ENCODE measurements at regions not wholly inside any gene's neighbourhood (a gene's known extent, or its start where the extent isn't known, plus 50 kb on each side); places are given as distances from the start of the nearest gene placed in this dataset.

- Histone ChIP-seq H3K4me3 (ENCODE audit: low read depth, low read length) (no peak overlapping the region), H3K27me3 (ENCODE audit: control insufficient read depth, insufficient read depth, low read length) (no peaks in the 10 kb centered on the region), H3K36me3 (ENCODE audit: control insufficient read depth, insufficient read depth, low read length) (no peaks in the 10 kb centered on the region), H3K9me3 (ENCODE audit: control insufficient read depth, insufficient read depth, low read length) (no peaks in the 10 kb centered on the region), H3K4me1 (ENCODE audit: control insufficient read depth, insufficient read depth, low read length) (no peaks in the 10 kb centered on the region), H3K27ac (ENCODE audit: low read depth, low read length) (no peak overlapping the region)
- WGBS (ENCODE audit: insufficient coverage) = no CpG with 5 or more reads among the region's 3 CpGs
- no peak for DNase-seq (ENCODE audit: low read depth in 4 of 6, low spot score in 6 of 6)
These were observed 408.3 kb downstream of the PDHA2 start for GRCh38 chr4:96248225-96248624.

DNA sequence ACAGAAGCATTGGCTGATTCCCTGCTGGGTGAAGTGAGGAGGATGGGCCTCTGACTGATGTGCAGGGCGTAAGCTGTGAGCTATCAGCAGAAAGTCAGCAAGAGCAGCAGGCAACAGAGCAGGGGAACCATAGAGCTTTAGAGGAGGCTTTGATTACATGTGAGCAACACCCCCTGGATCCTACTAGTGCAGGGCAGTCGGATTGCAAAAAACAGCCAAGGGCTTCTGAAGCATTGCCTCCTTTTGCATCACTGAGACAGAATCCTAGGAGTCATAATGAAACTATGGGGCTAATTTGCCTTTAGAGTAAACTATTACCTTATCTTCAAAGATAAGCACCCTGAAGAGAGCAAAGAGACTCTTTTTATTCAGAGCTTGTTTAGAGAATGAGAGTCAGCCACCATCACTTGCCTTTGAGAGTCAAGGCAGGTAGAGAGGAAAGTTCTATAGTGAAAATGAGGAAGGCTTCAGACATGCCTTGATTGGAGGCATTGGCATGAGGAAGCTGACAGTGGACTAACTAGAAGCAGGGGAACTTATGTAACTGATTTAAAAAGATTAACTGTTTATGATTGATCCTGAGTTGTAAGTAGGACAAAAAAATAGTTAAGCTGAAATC is 420.3 kb downstream of the PDHA2 start:
- H3K4me3 ChIP-seq (ENCODE audit: low read depth, low read length) = no peak overlapping the region
- H3K27me3 ChIP-seq (ENCODE audit: control insufficient read depth, insufficient read depth, low read length) = no peaks in the 10 kb centered on the region
- no peaks in the 10 kb centered on the region for H3K36me3 ChIP-seq (ENCODE audit: control insufficient read depth, insufficient read depth, low read length)
- peak in 1 of 6 donors; percentile 42 for DNase-seq (ENCODE audit: low read depth in 4 of 6, low spot score in 6 of 6)
- no peaks in the 10 kb centered on the region for H3K4me1 ChIP-seq (ENCODE audit: control insufficient read depth, insufficient read depth, low read length)
- 80% methylated on average over 1 of the region's 2 CpGs for WGBS (ENCODE audit: insufficient coverage)
- no peaks in the 10 kb centered on the region for H3K9me3 ChIP-seq (ENCODE audit: control insufficient read depth, insufficient read depth, low read length)
- H3K27ac ChIP-seq (ENCODE audit: low read depth, low read length) = no peak overlapping the region

GRCh38 chr4:96262057-96262456 is 422.2 kb downstream of the PDHA2 start:
- DNase-seq (ENCODE audit: low read depth in 4 of 6, low spot score in 6 of 6) = no peak
- no peaks in the 10 kb centered on the region for H3K27me3 ChIP-seq (ENCODE audit: control insufficient read depth, insufficient read depth, low read length)
- WGBS (ENCODE audit: insufficient coverage) = 80% methylated on average over 3 of the region's 5 CpGs

GRCh38 chr4:96263291-96263690 is 423.4 kb downstream of the PDHA2 start:
- Histone ChIP-seq H3K36me3 (ENCODE audit: control insufficient read depth, insufficient read depth, low read length) (no peaks in the 10 kb centered on the region), H3K4me3 (ENCODE audit: low read depth, low read length) (no peak overlapping the region), H3K27me3 (ENCODE audit: control insufficient read depth, insufficient read depth, low read length) (no peaks in the 10 kb centered on the region), H3K9me3 (ENCODE audit: control insufficient read depth, insufficient read depth, low read length) (no peaks in the 10 kb centered on the region), H3K27ac (ENCODE audit: low read depth, low read length) (no peak overlapping the region), H3K4me1 (ENCODE audit: control insufficient read depth, insufficient read depth, low read length) (no peaks in the 10 kb centered on the region)
- no CpG with 5 or more reads among the region's 1 CpG for WGBS (ENCODE audit: insufficient coverage)
- peak in 1 of 6 donors; percentile 65 for DNase-seq (ENCODE audit: low read depth in 4 of 6, low spot score in 6 of 6)

More at GRCh38 chr4:96262057-96262456, 422.2 kb downstream of the PDHA2 start:
- no peaks in the 10 kb centered on the region for H3K4me1 ChIP-seq (ENCODE audit: control insufficient read depth, insufficient read depth, low read length)
- no peaks in the 10 kb centered on the region for H3K36me3 ChIP-seq (ENCODE audit: control insufficient read depth, insufficient read depth, low read length)
- H3K27ac ChIP-seq (ENCODE audit: low read depth, low read length) = no peak overlapping the region
- H3K9me3 ChIP-seq (ENCODE audit: control insufficient read depth, insufficient read depth, low read length) = no peaks in the 10 kb centered on the region
- no peak overlapping the region for H3K4me3 ChIP-seq (ENCODE audit: low read depth, low read length)

DNA sequence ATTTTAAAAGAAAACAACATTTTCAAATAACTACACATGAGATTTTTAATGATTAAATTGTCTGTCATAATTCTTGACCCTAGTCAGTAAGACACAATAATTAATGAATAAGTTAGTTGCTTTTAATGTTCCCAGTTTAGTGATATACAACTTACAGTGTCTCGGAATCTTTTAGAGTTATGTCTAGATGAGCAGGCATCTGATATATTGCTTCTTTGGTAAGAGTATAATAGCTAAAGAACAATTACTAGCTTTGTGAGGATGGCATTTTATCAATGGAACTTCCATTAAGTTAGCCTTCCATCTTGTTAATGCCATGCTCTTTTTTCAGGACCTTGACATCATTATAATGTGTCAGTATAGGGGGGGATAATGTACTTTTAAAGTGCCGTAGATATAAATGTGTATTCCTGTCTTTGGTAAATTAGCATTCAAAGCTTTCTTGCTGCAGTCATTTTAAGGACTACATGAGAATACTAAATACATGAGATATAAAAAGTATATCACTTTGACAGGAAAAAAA is 425.1 kb downstream of the PDHA2 start:
- no peaks in the 10 kb centered on the region for H3K4me1 ChIP-seq (ENCODE audit: control insufficient read depth, insufficient read depth, low read length)
- H3K27ac ChIP-seq (ENCODE audit: low read depth, low read length) = no peak overlapping the region
- no peaks in the 10 kb centered on the region for H3K36me3 ChIP-seq (ENCODE audit: control insufficient read depth, insufficient read depth, low read length)
- peak in 1 of 6 donors; percentile 48 for DNase-seq (ENCODE audit: low read depth in 4 of 6, low spot score in 6 of 6)
- H3K9me3 ChIP-seq (ENCODE audit: control insufficient read depth, insufficient read depth, low read length) = no peaks in the 10 kb centered on the region
- no peaks in the 10 kb centered on the region for H3K27me3 ChIP-seq (ENCODE audit: control insufficient read depth, insufficient read depth, low read length)
- no peak overlapping the region for H3K4me3 ChIP-seq (ENCODE audit: low read depth, low read length)
- WGBS (ENCODE audit: insufficient coverage) = no CpG with 5 or more reads among the region's 2 CpGs

DNA sequence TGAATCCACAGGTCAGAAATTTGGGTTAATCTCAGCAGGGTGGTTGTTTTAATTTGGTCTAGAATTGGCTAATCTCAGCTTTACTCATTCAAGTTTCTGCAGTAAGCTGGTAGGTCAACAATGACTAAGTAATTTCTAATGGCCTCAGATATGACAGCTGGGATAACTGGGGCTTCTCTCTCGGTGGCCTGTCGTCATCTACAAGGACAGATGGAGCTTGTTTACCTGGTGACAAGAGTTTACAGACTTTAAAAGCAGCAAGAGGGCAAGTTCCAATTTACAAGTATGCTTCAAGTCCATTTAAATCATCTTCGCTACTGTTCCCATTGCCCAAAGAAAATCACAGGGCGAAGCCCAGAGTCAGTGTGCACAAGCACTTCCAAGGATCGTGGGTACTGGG is 453.9 kb downstream of the PDHA2 start:
- Histone ChIP-seq H3K36me3 (ENCODE audit: control insufficient read depth, insufficient read depth, low read length) (no peaks in the 10 kb centered on the region), H3K4me3 (ENCODE audit: low read depth, low read length) (no peak overlapping the region), H3K4me1 (ENCODE audit: control insufficient read depth, insufficient read depth, low read length) (no peaks in the 10 kb centered on the region), H3K27me3 (ENCODE audit: control insufficient read depth, insufficient read depth, low read length) (no peaks in the 10 kb centered on the region), H3K27ac (ENCODE audit: low read depth, low read length) (no peak overlapping the region), H3K9me3 (ENCODE audit: control insufficient read depth, insufficient read depth, low read length) (no peaks in the 10 kb centered on the region)
- WGBS (ENCODE audit: insufficient coverage) = 80% methylated on average over 1 of the region's 5 CpGs
- DNase-seq (ENCODE audit: low read depth in 4 of 6, low spot score in 6 of 6) = no peak

GRCh38 chr4:96295143-96295741 is 455.3 kb downstream of the PDHA2 start:
- Histone ChIP-seq H3K27me3 (ENCODE audit: control insufficient read depth, insufficient read depth, low read length) (no peaks in the 10 kb centered on the region), H3K36me3 (ENCODE audit: control insufficient read depth, insufficient read depth, low read length) (no peaks in the 10 kb centered on the region), H3K27ac (ENCODE audit: low read depth, low read length) (no peak overlapping the region), H3K9me3 (ENCODE audit: control insufficient read depth, insufficient read depth, low read length) (no peaks in the 10 kb centered on the region), H3K4me3 (ENCODE audit: low read depth, low read length) (no peak overlapping the region), H3K4me1 (ENCODE audit: control insufficient read depth, insufficient read depth, low read length) (no peaks in the 10 kb centered on the region)
- peak in 1 of 6 donors; percentile 27 for DNase-seq (ENCODE audit: low read depth in 4 of 6, low spot score in 6 of 6)
- no CpG with 5 or more reads among the region's 4 CpGs for WGBS (ENCODE audit: insufficient coverage)

- Histone ChIP-seq H3K27me3 (ENCODE audit: control insufficient read depth, insufficient read depth, low read length) (no peaks in the 10 kb centered on the region), H3K27ac (ENCODE audit: low read depth, low read length) (no peak overlapping the region), H3K4me3 (ENCODE audit: low read depth, low read length) (no peak overlapping the region), H3K9me3 (ENCODE audit: control insufficient read depth, insufficient read depth, low read length) (no peaks in the 10 kb centered on the region), H3K36me3 (ENCODE audit: control insufficient read depth, insufficient read depth, low read length) (no peaks in the 10 kb centered on the region), H3K4me1 (ENCODE audit: control insufficient read depth, insufficient read depth, low read length) (no peaks in the 10 kb centered on the region)
- no CpG with 5 or more reads among the region's 3 CpGs for WGBS (ENCODE audit: insufficient coverage)
- peak in 1 of 6 donors; percentile 12 for DNase-seq (ENCODE audit: low read depth in 4 of 6, low spot score in 6 of 6)
These were observed 461.8 kb downstream of the PDHA2 start for GRCh38 chr4:96301715-96302114.

DNA sequence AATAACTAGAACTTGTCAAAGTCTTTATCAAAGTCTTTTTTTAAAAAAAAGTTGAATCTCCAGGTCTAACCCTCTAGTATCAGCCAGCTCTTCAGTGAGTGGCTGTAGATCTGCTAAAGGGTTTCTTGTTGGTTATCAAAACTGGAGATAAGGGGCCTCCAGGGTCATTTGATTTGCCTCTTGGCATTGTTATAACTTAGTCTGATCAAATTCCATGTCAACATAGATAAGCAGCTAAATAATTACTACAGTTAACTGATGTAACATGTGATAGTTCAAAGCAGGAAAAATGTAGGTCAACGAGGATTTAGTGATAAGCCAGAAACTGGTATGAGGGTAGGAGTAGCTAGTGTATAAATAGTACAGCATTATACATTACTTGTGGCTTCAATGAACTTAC is 465.1 kb downstream of the PDHA2 start:
- Histone ChIP-seq H3K27me3 (ENCODE audit: control insufficient read depth, insufficient read depth, low read length) (no peaks in the 10 kb centered on the region), H3K9me3 (ENCODE audit: control insufficient read depth, insufficient read depth, low read length) (no peaks in the 10 kb centered on the region), H3K4me1 (ENCODE audit: control insufficient read depth, insufficient read depth, low read length) (no peaks in the 10 kb centered on the region), H3K36me3 (ENCODE audit: control insufficient read depth, insufficient read depth, low read length) (no peaks in the 10 kb centered on the region), H3K4me3 (ENCODE audit: low read depth, low read length) (no peak overlapping the region), H3K27ac (ENCODE audit: low read depth, low read length) (no peak overlapping the region)
- WGBS (ENCODE audit: insufficient coverage) = no CpG with 5 or more reads among the region's 1 CpG
- DNase-seq (ENCODE audit: low read depth in 4 of 6, low spot score in 6 of 6) = no peak

Data from spinal cord (tissue), 9 donors.